ENCODE measurements at regions not wholly inside any gene's neighbourhood (a gene's known extent, or its start where the extent isn't known, plus 50 kb on each side); places are given as distances from the start of the nearest gene placed in this dataset.

GRCh38 chr3:59517388-59517787 lies 467.6 kb upstream of the CFAP20DC start:
- no peaks in the 10 kb centered on the region for H3K36me3 ChIP-seq (ENCODE audit: insufficient read depth, low read length, poor library complexity, severe bottlenecking)
- no peak overlapping the region for H3K27ac ChIP-seq (ENCODE audit: low read depth, low read length, poor library complexity, severe bottlenecking)
- ChIA-PET CTCF (no interaction called here), POLR2A (ENCODE audit: low non-redundant PET) (no interaction called here)
- no peaks in the 10 kb centered on the region for H3K4me1 ChIP-seq (ENCODE audit: insufficient read depth, low read length, poor library complexity, severe bottlenecking)
- DNase-seq (ENCODE audit: low spot score): peak; percentile 4
- TF ChIP-seq CTCF (conservative IDR thresholded peaks at IDR 0.05; ENCODE audit: low read depth, low read length) (no peak), EZH2 (IDR thresholded peaks at IDR 0.05; ENCODE audit: borderline replicate concordance, low read depth, low read length, poor library complexity, severe bottlenecking) (no peak)
- intact Hi-C loops (cut with micrococcal nuclease; ENCODE audit: unreplicated experiment): no loop called here
- no peaks in the 10 kb centered on the region for H3K27me3 ChIP-seq (replicated peaks; ENCODE audit: insufficient read depth, low read depth, low read length, poor library complexity)
- BruUV-seq (replicated peaks): no TSS peak
- H3K9me3 ChIP-seq (ENCODE audit: low read depth, low read length, poor library complexity, severe bottlenecking): no peaks in the 10 kb centered on the region
- no peak overlapping the region for H3K4me3 ChIP-seq (ENCODE audit: low read depth, low read length, poor library complexity, severe bottlenecking)

- CTCF ChIA-PET: no interaction called here
- BruUV-seq (replicated peaks): no TSS peak
- DNase-seq (ENCODE audit: low spot score): no peak
Observed at GRCh38 chr3:59515966-59516365, 466.1 kb upstream of the CFAP20DC start.

GRCh38 chr3:59514865-59515482 lies 465.1 kb upstream of the CFAP20DC start:
- H3K4me3 ChIP-seq (ENCODE audit: low read depth, low read length, poor library complexity, severe bottlenecking): no peak overlapping the region
- BruUV-seq (replicated peaks): no TSS peak
- ChIA-PET CTCF (no interaction called here), POLR2A (ENCODE audit: low non-redundant PET) (no interaction called here)
- no peaks in the 10 kb centered on the region for H3K36me3 ChIP-seq (ENCODE audit: insufficient read depth, low read length, poor library complexity, severe bottlenecking)
- no peaks in the 10 kb centered on the region for H3K9me3 ChIP-seq (ENCODE audit: low read depth, low read length, poor library complexity, severe bottlenecking)
- TF ChIP-seq EZH2 (IDR thresholded peaks at IDR 0.05; ENCODE audit: borderline replicate concordance, low read depth, low read length, poor library complexity, severe bottlenecking) (no peak), CTCF (conservative IDR thresholded peaks at IDR 0.05; ENCODE audit: low read depth, low read length) (no peak)
- H3K4me1 ChIP-seq (ENCODE audit: insufficient read depth, low read length, poor library complexity, severe bottlenecking): no peaks in the 10 kb centered on the region
- peak; percentile 2 for DNase-seq (ENCODE audit: low spot score)
- intact Hi-C loops (cut with micrococcal nuclease; ENCODE audit: unreplicated experiment): no loop called here
- no peak overlapping the region for H3K27ac ChIP-seq (ENCODE audit: low read depth, low read length, poor library complexity, severe bottlenecking)
- no peaks in the 10 kb centered on the region for H3K27me3 ChIP-seq (replicated peaks; ENCODE audit: insufficient read depth, low read depth, low read length, poor library complexity)

More at GRCh38 chr3:59515966-59516365, 466.1 kb upstream of the CFAP20DC start:
- no peak overlapping the region for H3K4me3 ChIP-seq (ENCODE audit: low read depth, low read length, poor library complexity, severe bottlenecking)
- no peak for TF ChIP-seq EZH2 (IDR thresholded peaks at IDR 0.05; ENCODE audit: borderline replicate concordance, low read depth, low read length, poor library complexity, severe bottlenecking)
- no peak for TF ChIP-seq CTCF (conservative IDR thresholded peaks at IDR 0.05; ENCODE audit: low read depth, low read length)
- POLR2A ChIA-PET (ENCODE audit: low non-redundant PET): no interaction called here
- H3K4me1 ChIP-seq (ENCODE audit: insufficient read depth, low read length, poor library complexity, severe bottlenecking): no peaks in the 10 kb centered on the region
- H3K27ac ChIP-seq (ENCODE audit: low read depth, low read length, poor library complexity, severe bottlenecking): no peak overlapping the region
- H3K27me3 ChIP-seq (replicated peaks; ENCODE audit: insufficient read depth, low read depth, low read length, poor library complexity): no peaks in the 10 kb centered on the region
- H3K9me3 ChIP-seq (ENCODE audit: low read depth, low read length, poor library complexity, severe bottlenecking): no peaks in the 10 kb centered on the region
- H3K36me3 ChIP-seq (ENCODE audit: insufficient read depth, low read length, poor library complexity, severe bottlenecking): no peaks in the 10 kb centered on the region
- intact Hi-C loops (cut with micrococcal nuclease; ENCODE audit: unreplicated experiment): no loop called here
